Lung (tissue), 11 donors: ENCODE measurements at regions not wholly inside any gene's neighbourhood (a gene's known extent, or its start where the extent isn't known, plus 50 kb on each side); places are given as distances from the start of the nearest gene placed in this dataset.

Experiments
- ATAC-seq: fragments of 200-7000 bp; cut with Tn5 transposase; one replicate; pipeline ENCODE4 v1.9.1; 2020; ENCODE audit warnings: moderate number of reproducible peaks; ENCODE audit not compliant: insufficient read depth, low FRiP score
- DNase-seq, 3 donors: peaks; one replicate each; pipeline ENCODE4 v3.0.0-alpha.2; 2013 to 2017
- H3K27ac ChIP-seq, 2 donors: one replicate each; pipeline ENCODE4 v1.5.1; 2013; ENCODE audit warnings: mild to moderate bottlenecking in 2 of 2, moderate library complexity in 2 of 2, control low read depth in 1 of 2, inconsistent platforms in 1 of 2, low read depth in 1 of 2, low read length in 1 of 2
- H3K27me3 ChIP-seq, 3 donors: one replicate each; pipeline ENCODE4 v1.5.1; 2013; ENCODE audit warnings: low read length in 2 of 3; ENCODE audit not compliant: control insufficient read depth in 3 of 3, insufficient read depth in 3 of 3
- H3K36me3 ChIP-seq, 4 donors: one replicate each; pipeline ENCODE4 v1.5.1; 2013; ENCODE audit warnings: low read length in 4 of 4, mild to moderate bottlenecking in 1 of 4, moderate library complexity in 1 of 4; ENCODE audit not compliant: control insufficient read depth in 4 of 4, insufficient read depth in 4 of 4
- H3K4me1 ChIP-seq, 5 donors: one replicate each; pipeline ENCODE4 v1.5.1; 2013; ENCODE audit warnings: low read length in 5 of 5, mild to moderate bottlenecking in 2 of 5, moderate library complexity in 1 of 5; ENCODE audit not compliant: control insufficient read depth in 5 of 5, insufficient read depth in 5 of 5
- H3K4me3 ChIP-seq: one replicate; pipeline ENCODE4 v1.5.1; 2013; ENCODE audit warnings: mild to moderate bottlenecking, control low read depth, moderate library complexity
- H3K9ac ChIP-seq, 2 donors: one replicate each; pipeline ENCODE4 v1.5.1; 2013; ENCODE audit warnings: low read length in 2 of 2, control low read depth in 1 of 2; ENCODE audit not compliant: insufficient read depth in 1 of 2
- H3K9me3 ChIP-seq, 4 donors: one replicate each; pipeline ENCODE4 v1.5.1; 2013; ENCODE audit warnings: low read length in 3 of 4, mild to moderate bottlenecking in 1 of 4, moderate library complexity in 1 of 4; ENCODE audit not compliant: control insufficient read depth in 4 of 4, insufficient read depth in 3 of 4
- CTCF ChIP-seq: IDR thresholded peaks from 2 replicates; pipeline ENCODE4 v1.5.1; 2012; ENCODE audit warnings: mild to moderate bottlenecking; ENCODE audit errors: control extremely low read depth, extremely low read depth
- WGBS, 2 donors: extraction: QIAGEN DNeasy Blood & Tissue Kit; methylation state at CpG; one replicate each; pipeline ENCODE4 v1.1.7; 2013; 5-methylcytosine and 5-hydroxymethylcytosine counted together
- donor health status: control.
- donor health status: control.
- donor health status: Bipolar disorder and iron deficiency.
- donor health status: healthy.
- donor health status: DM: yes; HTN: yes; CAD: no.

DNA sequence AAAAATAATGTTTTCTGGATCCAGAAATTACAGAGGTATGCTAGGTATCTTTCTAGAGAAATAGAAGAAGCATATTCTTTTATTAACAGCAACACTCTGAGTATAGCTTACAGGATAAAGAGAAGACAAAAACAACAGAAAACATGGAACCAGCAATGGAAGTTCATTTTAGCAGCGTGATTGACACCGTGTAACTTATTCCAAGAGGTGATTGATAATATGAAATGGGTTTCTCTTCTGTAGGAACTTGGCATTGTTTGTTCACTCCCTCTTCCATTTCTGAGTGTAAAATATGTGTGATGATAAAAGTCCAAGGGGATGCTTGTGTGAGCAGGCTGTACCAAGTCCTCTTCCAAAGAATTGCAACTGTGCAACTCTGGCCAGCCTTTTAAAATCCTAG is 303.0 kb downstream of the COL12A1 start:
- TF ChIP-seq CTCF = no peak
- H3K4me1 ChIP-seq = no peaks in the 10 kb centered on the region
- H3K27ac ChIP-seq = no peak overlapping the region
- 96 to 99% methylated on average over 2 of the region's 2 CpGs for WGBS, 2 donors
- H3K9ac ChIP-seq = no peak overlapping the region
- DNase-seq = no peak
- no peak overlapping the region for H3K4me3 ChIP-seq
- no peaks in the 10 kb centered on the region for H3K36me3 ChIP-seq
- H3K27me3 ChIP-seq = no peaks in the 10 kb centered on the region
- H3K9me3 ChIP-seq = peaks cover 0 to 7% (median 4%) of the 10 kb centered on the region in 4 donors
- ATAC-seq = no peak

DNA sequence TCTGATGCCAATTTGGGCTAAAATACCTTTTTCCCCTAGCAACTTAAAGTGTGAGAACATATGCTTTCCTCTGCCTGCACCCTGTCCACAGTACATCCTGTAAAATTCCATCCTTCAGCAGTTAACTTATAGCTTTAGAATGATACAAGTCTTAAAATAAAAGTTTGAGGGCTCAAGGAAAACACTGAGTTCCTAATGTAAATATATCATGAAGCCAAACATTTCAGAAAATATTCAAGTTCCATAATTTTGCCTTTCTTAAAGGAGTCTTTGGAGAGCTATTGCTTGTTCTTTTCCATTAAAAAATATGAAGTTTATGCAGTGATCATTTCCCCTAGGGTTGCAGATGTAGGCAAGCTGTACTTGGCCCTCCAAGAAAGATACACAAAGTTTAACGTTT is 303.8 kb downstream of the COL12A1 start:
- H3K36me3 ChIP-seq = no peaks in the 10 kb centered on the region
- no peaks in the 10 kb centered on the region for H3K27me3 ChIP-seq
- no peaks in the 10 kb centered on the region for H3K4me1 ChIP-seq
- TF ChIP-seq CTCF = no peak
- peaks cover 0 to 12% (median 5%) of the 10 kb centered on the region in 4 donors for H3K9me3 ChIP-seq
- ATAC-seq = no peak
- H3K27ac ChIP-seq = no peak overlapping the region
- 48 to 53% methylated on average over 1 of the region's 1 CpG for WGBS, 2 donors
- H3K4me3 ChIP-seq = no peak overlapping the region
- DNase-seq = no peak
- no peak overlapping the region for H3K9ac ChIP-seq

GRCh38 chr6:74901576-74901975 is 304.3 kb downstream of the COL12A1 start:
- Histone ChIP-seq H3K9me3 (peaks cover 0 to 14% (median 5%) of the 10 kb centered on the region in 4 donors), H3K27ac (no peak overlapping the region), H3K4me3 (no peak overlapping the region), H3K36me3 (no peaks in the 10 kb centered on the region), H3K4me1 (no peaks in the 10 kb centered on the region), H3K9ac (no peak overlapping the region), H3K27me3 (no peaks in the 10 kb centered on the region)
- ATAC-seq (no peak), DNase-seq (no peak)
- WGBS, 2 donors = 91% methylated on average over 3 of the region's 3 CpGs
- no peak for TF ChIP-seq CTCF

DNA sequence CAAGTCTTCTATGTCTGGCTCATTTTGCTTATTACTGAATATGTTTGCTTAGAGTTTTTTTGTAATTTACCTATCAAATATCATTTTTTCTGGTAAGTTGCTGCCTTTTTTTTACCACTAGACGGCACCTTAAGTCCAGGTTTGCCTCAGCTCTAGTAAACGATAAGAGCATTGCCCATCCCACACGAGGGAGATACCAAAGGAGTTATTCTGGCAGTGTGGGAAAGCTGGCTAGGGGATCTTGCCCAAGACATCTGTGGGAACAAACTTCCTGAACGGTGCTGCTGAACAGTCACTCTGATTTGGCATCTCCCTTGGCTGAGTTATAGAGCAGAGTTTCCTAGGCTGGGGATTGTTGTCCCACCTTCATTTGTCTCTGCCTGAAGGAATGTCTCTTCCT is 306.4 kb downstream of the COL12A1 start:
- 60 to 78% methylated on average over 4 of the region's 4 CpGs for WGBS, 2 donors
- Histone ChIP-seq H3K36me3 (no peaks in the 10 kb centered on the region), H3K9me3 (peaks cover 0 to 14% (median 5%) of the 10 kb centered on the region in 4 donors), H3K27me3 (no peaks in the 10 kb centered on the region), H3K4me1 (no peaks in the 10 kb centered on the region), H3K9ac (no peak overlapping the region), H3K27ac (no peak overlapping the region), H3K4me3 (no peak overlapping the region)
- DNase-seq = no peak
- no peak for ATAC-seq
- TF ChIP-seq CTCF = no peak
